Urothelium cell line (cell line): ENCODE measurements at regions not wholly inside any gene's neighbourhood (a gene's known extent, or its start where the extent isn't known, plus 50 kb on each side); places are given as distances from the start of the nearest gene placed in this dataset.
"Not testable (repeated sequence)": the region's sequence is repeated elsewhere in the genome, so short reads cannot be mapped to it uniquely, and the experiment has no call there.

Experiments
- DNase-seq: peaks from one replicate; pipeline ENCODE4 v3.0.0; 2011; ENCODE audit warnings: low spot score, mixed read lengths
- FAIRE-seq: peaks from 2 replicates; lab custom pipeline; 2011; peaks lifted over from hg19 to GRCh38; lab: Jason Lieb, UNC

DNA sequence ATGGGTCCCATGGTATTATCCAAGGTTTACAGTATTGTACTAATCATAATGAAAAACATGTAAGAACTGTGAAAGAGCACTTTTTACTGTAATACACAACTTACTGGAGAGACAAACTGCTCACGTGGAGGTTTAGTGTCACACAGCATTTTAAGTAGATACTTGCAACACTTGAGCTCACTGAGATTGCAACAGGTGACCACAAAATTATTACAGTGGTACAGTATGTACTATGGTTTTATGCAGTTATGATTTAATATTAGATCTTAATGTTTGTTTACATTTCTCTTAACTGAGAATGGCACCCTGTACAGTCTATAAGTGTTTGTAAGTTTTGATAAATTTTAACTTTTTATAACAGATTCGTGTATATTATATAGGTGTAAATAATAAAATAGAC is 118.6 kb upstream of the SKOR2 start:
- no peak for DNase-seq
- no peak for FAIRE-seq

DNA sequence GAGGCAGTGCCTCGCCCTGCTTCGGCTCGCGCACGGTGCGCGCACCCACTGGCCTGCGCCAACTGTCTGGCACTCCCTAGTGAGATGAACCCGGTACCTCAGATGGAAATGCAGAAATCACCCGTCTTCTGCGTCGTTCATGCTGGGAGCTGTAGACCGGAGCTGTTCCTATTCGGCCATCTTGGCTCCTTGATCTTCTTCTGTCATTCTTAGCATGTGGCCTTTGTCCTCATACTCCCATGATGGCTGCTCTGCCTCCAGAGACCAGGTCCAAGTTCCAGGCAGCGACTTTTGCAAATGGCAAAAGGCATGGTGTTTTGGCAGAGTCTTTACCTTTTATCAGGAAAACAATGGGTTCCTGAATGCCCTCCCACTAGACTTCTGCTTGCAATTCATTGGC is 102.6 kb upstream of the SKOR2 start:
- DNase-seq, FAIRE-seq: not testable (repeated sequence)

DNA sequence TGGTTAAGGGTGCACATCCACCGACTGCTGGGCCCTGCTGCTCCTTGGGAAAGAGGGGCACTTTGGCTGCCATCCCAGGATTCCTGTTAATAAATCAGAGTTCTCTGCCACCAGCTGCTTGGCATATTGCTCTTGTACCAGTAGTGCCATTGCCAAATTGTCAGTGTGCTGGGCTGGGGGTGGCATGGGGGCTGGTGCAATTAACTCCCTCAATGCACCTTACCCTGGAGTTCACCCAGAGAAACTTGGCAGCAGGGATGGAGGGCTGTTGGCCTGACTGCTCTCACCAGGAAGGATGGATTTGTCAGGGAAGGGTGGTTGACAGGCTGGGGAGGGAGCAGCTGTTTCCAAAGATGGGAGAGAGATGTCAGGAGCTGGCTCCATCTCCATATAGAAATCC is 94.6 kb upstream of the SKOR2 start:
- FAIRE-seq (no peak), DNase-seq (no peak)

DNA sequence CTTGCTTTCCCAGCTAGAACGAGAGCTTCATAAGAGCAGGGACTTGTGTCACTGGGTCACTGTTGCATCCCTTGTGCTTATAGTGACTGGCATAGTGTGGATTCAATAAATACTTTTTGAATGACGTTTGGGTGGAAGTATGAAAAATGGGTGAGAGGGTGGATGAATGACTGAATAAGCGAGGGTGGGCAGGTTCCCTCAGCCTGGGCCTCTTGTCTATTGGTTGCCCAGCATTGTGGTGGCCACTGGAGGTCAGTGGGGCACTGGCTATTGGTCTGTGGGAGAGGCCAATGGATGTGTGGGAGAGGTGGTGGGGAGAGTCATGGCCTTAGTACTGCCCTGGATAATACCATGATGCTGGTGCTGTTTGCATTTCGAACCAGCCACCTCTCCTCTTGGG is 93.8 kb upstream of the SKOR2 start:
- FAIRE-seq (no peak), DNase-seq (no peak)

DNA sequence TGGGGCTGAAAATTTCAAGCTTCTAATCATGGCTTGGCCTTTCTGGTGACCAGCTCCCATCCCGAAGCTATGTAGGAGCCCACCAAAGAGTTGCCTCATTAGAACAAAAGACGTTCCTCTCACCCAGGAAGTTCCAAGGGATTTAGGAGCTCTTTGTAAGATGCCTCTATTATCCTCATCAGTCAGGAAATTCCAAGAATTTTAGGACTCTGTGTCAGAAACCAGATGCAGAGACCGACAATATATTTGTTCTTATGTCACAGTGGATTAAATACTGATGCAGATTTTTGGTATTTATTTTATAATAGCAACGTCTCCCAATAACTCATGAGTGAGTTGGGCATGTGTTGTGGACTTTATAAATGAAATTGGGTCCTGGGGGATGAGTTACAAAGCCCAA is 91.8 kb upstream of the SKOR2 start:
- DNase-seq (no peak), FAIRE-seq (no peak)

DNA sequence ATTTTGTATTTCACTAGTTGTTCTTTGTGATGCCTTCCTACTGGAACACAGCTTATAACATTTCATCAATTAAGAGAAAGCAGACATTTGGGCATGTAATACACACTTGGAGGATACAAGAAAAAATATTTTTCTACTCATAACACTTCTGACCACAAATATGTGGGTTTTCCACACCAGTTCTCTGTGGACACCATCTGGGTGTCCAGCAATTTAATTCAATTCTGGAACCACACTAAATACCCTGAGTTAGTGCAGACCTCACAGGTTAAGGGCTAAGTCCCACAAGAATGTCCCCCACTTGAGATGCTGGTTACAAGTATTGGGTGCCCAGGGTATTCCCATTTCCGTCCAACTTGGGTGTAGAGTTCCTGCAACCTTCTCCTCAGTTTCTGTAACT is 91.1 kb upstream of the SKOR2 start:
- FAIRE-seq = no peak
- DNase-seq = no peak

DNA sequence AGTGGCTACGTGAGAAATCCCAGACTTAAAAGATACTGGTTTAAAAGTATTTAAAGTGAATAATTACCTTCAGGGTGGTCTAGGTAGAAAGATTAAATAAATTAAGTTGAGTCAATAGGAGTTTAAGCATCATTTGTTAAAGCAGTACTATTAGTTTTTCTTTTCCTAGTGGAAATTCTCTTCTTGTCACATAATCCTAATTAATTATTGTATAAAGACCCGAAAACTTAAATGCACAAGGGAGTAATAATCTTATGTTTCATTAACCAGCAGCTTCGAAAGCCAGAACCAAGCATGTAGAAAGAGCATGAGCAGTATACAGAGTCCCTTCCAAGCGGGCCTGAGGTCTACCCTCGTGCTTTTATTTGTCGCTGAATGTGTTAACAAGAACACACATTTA is 90.2 kb upstream of the SKOR2 start:
- FAIRE-seq (no peak), DNase-seq (no peak)

DNA sequence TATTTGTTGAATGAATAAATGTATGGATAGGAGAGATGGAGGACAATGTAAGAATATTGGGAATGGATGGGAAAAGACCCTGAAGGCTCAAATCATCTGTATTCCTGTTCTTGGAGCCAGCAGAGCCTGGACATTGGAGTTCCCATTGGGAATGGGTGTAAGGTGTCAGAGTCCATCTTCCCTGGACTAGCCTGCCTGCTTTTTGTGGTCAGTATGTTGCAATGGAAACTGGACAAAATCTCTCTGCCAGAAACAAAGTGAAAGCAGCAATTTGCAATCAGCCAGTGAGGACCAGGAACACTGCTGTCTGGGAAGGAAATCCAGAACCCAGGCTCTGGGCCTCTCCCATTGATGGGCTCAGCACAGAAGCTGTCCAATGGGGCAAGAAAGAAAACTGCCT is 83.5 kb upstream of the SKOR2 start:
- FAIRE-seq (no peak), DNase-seq (no peak)

DNA sequence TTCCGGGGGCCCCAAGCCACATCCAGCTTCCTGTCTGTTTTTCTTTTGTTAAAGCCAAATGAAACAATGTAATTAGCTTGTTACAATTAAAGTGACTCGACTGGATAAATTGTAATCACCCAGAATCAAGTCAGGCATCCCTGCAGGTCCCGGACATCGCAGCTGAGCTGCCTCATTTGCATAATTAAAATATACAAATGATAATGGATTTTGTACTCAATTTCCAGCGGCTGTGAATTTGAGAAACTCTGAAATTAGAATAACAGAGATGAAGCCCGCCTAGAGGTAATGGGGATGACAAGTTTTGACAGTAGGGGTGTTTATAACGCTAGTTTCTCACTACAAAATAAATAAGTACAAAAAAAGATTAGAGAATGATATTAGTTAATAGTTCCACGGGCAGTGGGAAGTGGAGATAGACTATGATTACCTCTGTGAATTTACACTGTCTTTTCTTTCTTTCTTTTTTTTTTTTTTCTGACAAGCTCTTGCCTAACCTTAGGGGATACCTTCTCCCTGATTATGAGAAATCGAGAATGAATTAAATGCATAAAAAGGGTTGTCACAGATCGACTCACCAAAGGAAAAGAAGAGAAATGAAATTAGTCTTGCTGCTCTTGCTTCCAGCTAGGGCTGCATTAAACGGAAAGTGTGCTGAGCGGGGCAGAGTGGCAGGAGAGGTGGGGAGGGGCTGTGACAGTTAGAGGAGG is 82.6 kb upstream of the SKOR2 start:
- no peak for FAIRE-seq
- DNase-seq = no peak

DNA sequence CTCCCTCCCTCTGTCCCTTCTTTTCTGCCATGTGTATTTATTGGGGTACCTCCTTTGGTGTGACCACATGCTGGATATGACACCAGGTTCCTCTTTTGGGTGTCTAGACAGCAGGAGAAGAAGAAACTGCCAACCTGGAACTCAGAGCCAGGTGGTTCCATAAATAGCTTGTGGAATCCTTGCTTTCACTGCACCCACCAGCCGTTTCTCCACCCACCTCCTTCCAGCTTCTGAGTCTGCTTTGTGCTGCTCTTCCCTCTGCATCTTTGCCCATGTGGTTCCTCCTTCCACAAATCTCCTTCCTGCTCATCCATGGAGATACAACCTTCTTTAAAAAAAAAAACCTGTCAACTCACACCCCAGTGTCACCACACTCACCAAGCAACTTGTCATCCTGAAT is 80.2 kb upstream of the SKOR2 start:
- no peak for DNase-seq
- no peak for FAIRE-seq

DNA sequence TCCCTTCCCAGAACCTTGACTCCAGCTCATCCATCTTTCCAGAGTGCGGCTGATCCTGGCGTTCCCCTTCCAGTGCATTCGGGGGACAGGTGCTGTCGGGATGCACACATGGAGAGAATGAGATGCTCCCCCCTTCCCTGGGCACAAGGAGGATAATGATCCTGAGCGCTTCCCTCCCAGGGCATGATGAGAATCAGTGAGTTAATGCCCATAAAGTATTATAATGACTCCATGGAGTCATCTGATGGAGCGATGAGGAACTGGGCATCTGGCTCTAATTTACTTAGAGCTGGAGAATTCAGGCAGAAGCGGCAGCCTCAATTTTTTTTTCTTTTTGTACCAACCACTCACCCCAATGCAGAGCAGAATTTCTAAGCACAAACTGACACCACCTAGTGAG is 79.6 kb upstream of the SKOR2 start:
- FAIRE-seq (no peak), DNase-seq (no peak)

DNA sequence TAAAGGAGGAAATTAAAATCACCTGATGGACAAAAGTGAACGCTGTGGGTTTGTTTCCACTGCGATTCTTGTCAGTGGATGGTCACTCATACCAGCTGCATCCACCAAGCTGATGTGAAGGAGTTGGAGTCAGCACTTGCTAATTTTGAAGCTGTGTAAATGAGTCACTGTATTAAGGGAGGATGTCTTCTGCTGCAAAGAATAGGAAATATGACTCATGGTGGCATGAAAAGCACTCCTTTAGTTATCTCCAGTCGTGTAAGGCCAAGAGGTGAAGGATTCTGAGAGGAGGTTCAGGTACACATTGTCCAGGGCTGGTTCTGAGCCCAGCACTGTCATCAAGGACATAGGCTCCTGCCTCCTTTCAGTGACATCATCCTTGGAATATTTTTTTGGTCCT is 71.7 kb upstream of the SKOR2 start:
- DNase-seq (peak; percentile 68), FAIRE-seq (no peak)

DNA sequence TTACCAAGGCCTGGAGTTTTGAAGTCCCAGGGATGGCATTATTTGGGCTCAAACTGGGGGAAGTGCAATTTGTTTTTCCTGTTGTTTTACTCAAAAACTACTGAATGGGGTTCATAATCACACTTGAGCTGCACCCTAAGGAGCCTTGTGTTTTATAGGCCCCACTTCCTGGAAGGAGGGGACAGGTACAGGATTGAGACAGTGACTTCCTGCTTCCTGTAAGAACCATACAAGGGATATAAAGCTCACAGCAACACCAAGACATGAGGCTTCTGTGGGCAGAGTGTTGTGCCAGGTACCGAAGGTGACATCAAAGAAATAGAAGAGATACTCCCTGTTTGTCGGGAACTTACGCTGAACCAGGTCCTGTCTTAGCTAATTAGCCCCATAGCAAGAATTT is 70.4 kb upstream of the SKOR2 start:
- no peak for FAIRE-seq

DNA sequence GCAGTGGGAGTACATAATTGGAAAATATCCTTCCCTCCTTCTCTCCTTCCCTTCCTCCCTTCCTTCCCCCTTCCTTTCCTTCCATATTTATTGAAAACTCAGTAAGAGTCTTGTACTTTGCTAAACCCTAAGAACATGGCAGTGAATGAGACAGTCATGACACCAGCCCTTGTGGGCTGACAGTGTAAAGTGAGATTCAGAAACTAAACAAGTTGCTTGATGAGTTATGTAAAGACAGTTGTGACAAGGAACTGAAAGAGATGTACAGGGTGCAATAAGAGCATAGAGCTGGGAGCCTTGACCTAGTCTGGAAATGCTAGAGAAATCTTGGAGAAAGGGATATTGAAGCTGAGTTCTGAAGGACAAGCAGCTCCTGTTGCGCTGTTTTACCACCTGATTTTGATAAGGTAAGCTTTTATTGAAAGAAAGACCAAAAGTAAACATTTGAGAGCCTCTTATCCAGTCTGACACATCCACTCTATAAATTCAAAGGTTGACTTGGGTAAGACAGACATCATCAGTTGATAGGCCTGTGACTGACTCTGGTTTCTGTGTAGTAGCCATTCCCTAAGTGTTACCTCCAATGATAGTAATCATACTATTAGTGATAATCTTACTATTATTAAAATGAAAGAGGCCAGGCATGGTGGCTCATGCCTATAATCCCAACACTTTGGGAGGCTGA is 66.5 kb upstream of the SKOR2 start:
- FAIRE-seq = no peak
- no peak for DNase-seq

More for the DNA sequence above, 70.4 kb upstream of the SKOR2 start:
- no peak for DNase-seq

DNA sequence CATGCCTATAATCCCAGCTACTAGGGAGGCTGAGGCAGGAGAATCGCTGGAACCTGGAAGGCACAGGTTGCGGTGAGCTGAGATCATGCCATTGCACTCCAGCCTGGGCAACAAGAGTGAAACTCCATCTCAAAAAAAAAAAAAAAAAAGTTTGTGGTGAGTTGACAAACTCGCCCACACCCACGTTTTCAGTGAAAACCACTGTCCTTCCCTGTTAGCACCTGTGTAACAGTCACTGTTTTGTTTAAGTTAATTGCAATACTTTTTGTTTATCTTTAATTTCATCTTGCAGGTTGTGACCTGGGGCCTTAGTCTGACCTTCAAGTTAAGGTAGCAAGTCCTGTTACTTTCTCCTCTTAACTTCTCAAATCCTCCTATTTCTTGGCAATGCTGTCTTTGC is 65.5 kb upstream of the SKOR2 start:
- FAIRE-seq (no peak), DNase-seq (no peak)

DNA sequence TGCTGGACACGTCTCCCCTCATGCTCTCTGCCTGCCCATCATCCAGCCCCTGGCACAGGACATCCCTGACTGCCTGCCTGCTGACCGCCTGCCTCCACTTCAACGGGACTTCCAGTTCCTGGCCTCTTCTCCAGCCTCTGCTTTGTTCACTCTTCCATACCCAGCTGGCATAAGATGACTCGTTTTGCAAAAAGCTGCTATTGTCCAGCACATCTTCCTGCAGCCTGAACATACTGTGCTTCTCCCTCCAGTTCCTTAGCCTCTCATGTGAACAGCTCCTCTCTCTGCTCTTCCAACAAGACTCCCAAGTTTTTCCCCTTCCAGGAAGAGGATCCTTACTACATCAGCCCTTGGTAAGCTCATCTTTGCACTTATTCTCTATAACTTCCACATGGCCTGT is 62.4 kb upstream of the SKOR2 start:
- FAIRE-seq (no peak), DNase-seq (no peak)

DNA sequence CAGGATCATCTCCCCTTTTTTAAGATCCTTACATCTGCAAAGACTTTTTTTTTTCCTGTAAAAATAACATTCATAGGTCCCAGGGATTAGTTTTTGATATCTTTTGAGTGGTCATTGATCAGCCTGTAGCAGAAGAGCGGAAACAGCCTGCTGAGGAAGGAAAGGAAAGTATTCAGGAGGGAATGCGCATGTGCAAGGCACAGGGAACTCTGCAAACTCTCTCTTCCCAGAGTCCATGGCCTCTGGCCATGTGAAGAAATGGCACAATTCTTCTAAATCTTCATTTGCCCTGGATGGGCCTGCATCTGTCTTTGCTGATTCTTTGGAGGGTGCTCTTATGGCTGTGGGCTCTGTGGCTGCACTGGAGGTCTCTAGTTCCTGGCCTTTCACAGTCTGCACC is 60.1 kb upstream of the SKOR2 start:
- FAIRE-seq (no peak), DNase-seq (no peak)
